Prostate gland (tissue), 2 donors: ENCODE measurements at regions not wholly inside any gene's neighbourhood (a gene's known extent, or its start where the extent isn't known, plus 50 kb on each side); places are given as distances from the start of the nearest gene placed in this dataset.

Experiments
- POLR2AphosphoS5 ChIP-seq: sonication (generic); formaldehyde crosslinking; IDR thresholded peaks from one replicate; pipeline ENCODE4 v1.6.1; 2017; ENCODE audit warnings: antibody characterized with exemption
- TF ChIP-seq, protein P1 (sequence below), 4 experiments: fragments of 200-600 bp in 2 of 4; fragments of 450-650 bp in 2 of 4; sonication (generic) in 2 of 4; IDR thresholded peaks; 1 replicate in 3 of 4; 2 replicates in 1 of 4; pipeline ENCODE4 v1.5.1; 2016 to 2019; ENCODE audit warnings: antibody characterized with exemption in 4 of 4, mild to moderate bottlenecking in 2 of 4, moderate library complexity in 2 of 4

GRCh38 chr6:1256435-1257008 is 55.4 kb upstream of the FOXQ1 start:
- TF ChIP-seq, protein P1, sequence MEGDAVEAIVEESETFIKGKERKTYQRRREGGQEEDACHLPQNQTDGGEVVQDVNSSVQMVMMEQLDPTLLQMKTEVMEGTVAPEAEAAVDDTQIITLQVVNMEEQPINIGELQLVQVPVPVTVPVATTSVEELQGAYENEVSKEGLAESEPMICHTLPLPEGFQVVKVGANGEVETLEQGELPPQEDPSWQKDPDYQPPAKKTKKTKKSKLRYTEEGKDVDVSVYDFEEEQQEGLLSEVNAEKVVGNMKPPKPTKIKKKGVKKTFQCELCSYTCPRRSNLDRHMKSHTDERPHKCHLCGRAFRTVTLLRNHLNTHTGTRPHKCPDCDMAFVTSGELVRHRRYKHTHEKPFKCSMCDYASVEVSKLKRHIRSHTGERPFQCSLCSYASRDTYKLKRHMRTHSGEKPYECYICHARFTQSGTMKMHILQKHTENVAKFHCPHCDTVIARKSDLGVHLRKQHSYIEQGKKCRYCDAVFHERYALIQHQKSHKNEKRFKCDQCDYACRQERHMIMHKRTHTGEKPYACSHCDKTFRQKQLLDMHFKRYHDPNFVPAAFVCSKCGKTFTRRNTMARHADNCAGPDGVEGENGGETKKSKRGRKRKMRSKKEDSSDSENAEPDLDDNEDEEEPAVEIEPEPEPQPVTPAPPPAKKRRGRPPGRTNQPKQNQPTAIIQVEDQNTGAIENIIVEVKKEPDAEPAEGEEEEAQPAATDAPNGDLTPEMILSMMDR (IDR thresholded peaks at IDR 0.05), result no peak
- TF ChIP-seq POLR2AphosphoS5, result no peak
